Hepatocyte (in vitro differentiated cells): ENCODE measurements at regions not wholly inside any gene's neighbourhood (a gene's known extent, or its start where the extent isn't known, plus 50 kb on each side); places are given as distances from the start of the nearest gene placed in this dataset.

Experiments
- DNase-seq: peaks from one replicate; pipeline ENCODE4 v3.0.0-alpha.2; 2016; ENCODE audit warnings: low spot score
- H2AFZ ChIP-seq: fragments of 200-600 bp; sonication (generic); 2 replicates; pipeline ENCODE4 v1.6.0; 2016; ENCODE audit warnings: antibody characterized with exemption, mild to moderate bottlenecking
- H3K27ac ChIP-seq: fragments of 200-600 bp; sonication (generic); 2 replicates; pipeline ENCODE4 v1.5.1; 2016; ENCODE audit warnings: mild to moderate bottlenecking
- H3K27me3 ChIP-seq: fragments of 200-600 bp; sonication (generic); 2 replicates; pipeline ENCODE4 v1.6.1; 2016
- H3K36me3 ChIP-seq: fragments of 200-600 bp; sonication (generic); replicated peaks from 2 replicates; pipeline ENCODE4 v1.5.1; 2016; ENCODE audit warnings: low read depth; ENCODE audit not compliant: insufficient read depth
- H3K4me1 ChIP-seq: fragments of 200-600 bp; sonication (generic); 2 replicates; pipeline ENCODE4 v1.5.1; 2016; ENCODE audit warnings: mild to moderate bottlenecking, moderate library complexity; ENCODE audit not compliant: insufficient read depth
- H3K4me2 ChIP-seq: fragments of 200-600 bp; sonication (generic); 2 replicates; pipeline ENCODE4 v1.6.0; 2016
- H3K4me3 ChIP-seq: fragments of 200-600 bp; sonication (generic); 2 replicates; pipeline ENCODE4 v1.5.1; 2016; ENCODE audit warnings: mild to moderate bottlenecking
- H3K79me2 ChIP-seq: fragments of 200-600 bp; sonication (generic); 2 replicates; pipeline ENCODE4 v1.6.0; 2017; ENCODE audit warnings: mild to moderate bottlenecking
- H3K9me2 ChIP-seq: fragments of 200-600 bp; sonication (generic); replicated peaks from 2 replicates; pipeline ENCODE4 v1.6.0; 2017; ENCODE audit warnings: mild to moderate bottlenecking; ENCODE audit not compliant: insufficient read depth
- H3K9me3 ChIP-seq: fragments of 200-600 bp; sonication (generic); 2 replicates; pipeline ENCODE4 v1.5.1; 2016; ENCODE audit warnings: low read depth, mild to moderate bottlenecking
- H4K20me1 ChIP-seq: fragments of 200-600 bp; sonication (generic); 2 replicates; pipeline ENCODE4 v1.6.0; 2016; ENCODE audit warnings: mild to moderate bottlenecking; ENCODE audit not compliant: insufficient read depth, poor library complexity, severe bottlenecking
- EZH2 ChIP-seq: fragments of 200-600 bp; sonication (generic); IDR thresholded peaks from 2 replicates; pipeline ENCODE4 v1.6.1; 2016; ENCODE audit warnings: antibody characterized with exemption, mild to moderate bottlenecking, borderline replicate concordance
- EZH2phosphoT487 ChIP-seq: fragments of 200-600 bp; sonication (generic); IDR thresholded peaks from one replicate; pipeline ENCODE4 v1.6.1; 2018; ENCODE audit warnings: antibody characterized with exemption, mild to moderate bottlenecking, low read depth, moderate library complexity; ENCODE audit not compliant: unreplicated experiment, severe bottlenecking
- WGBS: methylation state at CpG from one replicate; pipeline ENCODE4 v1.1.6; 2016; ENCODE audit warnings: low lambda C conversion rate; ENCODE audit errors: missing lambda C conversion rate; 5-methylcytosine and 5-hydroxymethylcytosine counted together
- TF ChIP-seq, protein P1 (sequence below): fragments of 200-600 bp; sonication (generic); IDR thresholded peaks from 2 replicates; pipeline ENCODE4 v1.5.1; 2016; ENCODE audit warnings: antibody characterized with exemption, mild to moderate bottlenecking; ENCODE audit not compliant: poor library complexity

- Histone ChIP-seq H3K27me3 (no peaks in the 10 kb centered on the region), H3K4me2 (no peak overlapping the region), H3K9me2 (no peaks in the 10 kb centered on the region), H3K79me2 (no peaks in the 10 kb centered on the region), H4K20me1 (no peaks in the 10 kb centered on the region), H3K9me3 (no peaks in the 10 kb centered on the region), H2AFZ (no peak overlapping the region), H3K4me1 (peaks cover 3% of the 10 kb centered on the region), H3K27ac (no peak overlapping the region), H3K4me3 (no peak overlapping the region), H3K36me3 (no peaks in the 10 kb centered on the region)
- WGBS, result 75% methylated on average over 3 of the region's 3 CpGs
- TF ChIP-seq EZH2phosphoT487, result no peak
- TF ChIP-seq EZH2, result no peak
- TF ChIP-seq, protein P1, sequence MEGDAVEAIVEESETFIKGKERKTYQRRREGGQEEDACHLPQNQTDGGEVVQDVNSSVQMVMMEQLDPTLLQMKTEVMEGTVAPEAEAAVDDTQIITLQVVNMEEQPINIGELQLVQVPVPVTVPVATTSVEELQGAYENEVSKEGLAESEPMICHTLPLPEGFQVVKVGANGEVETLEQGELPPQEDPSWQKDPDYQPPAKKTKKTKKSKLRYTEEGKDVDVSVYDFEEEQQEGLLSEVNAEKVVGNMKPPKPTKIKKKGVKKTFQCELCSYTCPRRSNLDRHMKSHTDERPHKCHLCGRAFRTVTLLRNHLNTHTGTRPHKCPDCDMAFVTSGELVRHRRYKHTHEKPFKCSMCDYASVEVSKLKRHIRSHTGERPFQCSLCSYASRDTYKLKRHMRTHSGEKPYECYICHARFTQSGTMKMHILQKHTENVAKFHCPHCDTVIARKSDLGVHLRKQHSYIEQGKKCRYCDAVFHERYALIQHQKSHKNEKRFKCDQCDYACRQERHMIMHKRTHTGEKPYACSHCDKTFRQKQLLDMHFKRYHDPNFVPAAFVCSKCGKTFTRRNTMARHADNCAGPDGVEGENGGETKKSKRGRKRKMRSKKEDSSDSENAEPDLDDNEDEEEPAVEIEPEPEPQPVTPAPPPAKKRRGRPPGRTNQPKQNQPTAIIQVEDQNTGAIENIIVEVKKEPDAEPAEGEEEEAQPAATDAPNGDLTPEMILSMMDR, result no peak
- no peak for DNase-seq
Observed at GRCh38 chr10:94205396-94205831, 157.3 kb downstream of the NOC3L start.

DNA sequence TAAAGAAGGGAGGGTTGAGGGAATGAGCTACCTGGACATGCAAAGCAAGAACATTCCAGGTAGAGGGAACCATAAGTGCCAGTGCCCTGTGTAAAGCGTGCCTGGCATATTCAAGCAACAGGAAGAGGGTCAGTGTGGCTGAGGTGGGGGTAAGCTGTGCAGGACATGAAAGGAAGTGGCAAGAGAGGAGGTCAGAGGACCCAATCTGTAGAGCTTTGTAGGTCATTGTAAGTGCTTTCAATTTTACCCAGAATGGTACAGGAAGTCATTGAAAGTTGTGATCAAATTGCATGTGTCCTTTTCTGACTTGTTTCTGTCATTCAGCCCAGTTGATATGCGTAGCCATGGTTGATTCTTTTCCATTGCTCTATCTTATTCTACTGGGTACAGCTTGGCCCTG, 156.6 kb downstream of the NOC3L start:
- no peaks in the 10 kb centered on the region for H3K79me2 ChIP-seq
- no peaks in the 10 kb centered on the region for H3K27me3 ChIP-seq
- H3K4me1 ChIP-seq, result peaks cover 3% of the 10 kb centered on the region
- 97% methylated on average over 2 of the region's 2 CpGs for WGBS
- no peak overlapping the region for H3K27ac ChIP-seq
- TF ChIP-seq EZH2 (no peak), EZH2phosphoT487 (no peak)
- TF ChIP-seq, protein P1, result no peak
- no peak overlapping the region for H3K4me2 ChIP-seq
- no peaks in the 10 kb centered on the region for H4K20me1 ChIP-seq
- no peak overlapping the region for H3K4me3 ChIP-seq
- no peaks in the 10 kb centered on the region for H3K36me3 ChIP-seq
- no peaks in the 10 kb centered on the region for H3K9me3 ChIP-seq
- DNase-seq, result no peak
- no peak overlapping the region for H2AFZ ChIP-seq
- no peaks in the 10 kb centered on the region for H3K9me2 ChIP-seq

GRCh38 chr10:94208315-94208714, 154.4 kb downstream of the NOC3L start:
- TF ChIP-seq, protein P1, result no peak
- TF ChIP-seq EZH2phosphoT487, result no peak
- TF ChIP-seq EZH2, result no peak
- Histone ChIP-seq H3K9me2 (no peaks in the 10 kb centered on the region), H3K9me3 (no peaks in the 10 kb centered on the region), H3K4me3 (no peak overlapping the region), H3K79me2 (no peaks in the 10 kb centered on the region), H3K4me1 (peaks cover 3% of the 10 kb centered on the region), H3K27ac (no peak overlapping the region), H3K27me3 (no peaks in the 10 kb centered on the region), H4K20me1 (no peaks in the 10 kb centered on the region), H3K4me2 (no peak overlapping the region), H2AFZ (no peak overlapping the region), H3K36me3 (no peaks in the 10 kb centered on the region)
- DNase-seq, result no peak
- 90% methylated on average over 1 of the region's 1 CpG for WGBS
